Hepatocyte (in vitro differentiated cells): ENCODE measurements at regions not wholly inside any gene's neighbourhood (a gene's known extent, or its start where the extent isn't known, plus 50 kb on each side); places are given as distances from the start of the nearest gene placed in this dataset.

ENCODE experiments used
- DNase-seq: peaks from one replicate; pipeline ENCODE4 v3.0.0-alpha.2; 2016; ENCODE audit warnings: low spot score
- H2AFZ ChIP-seq: fragments of 200-600 bp; sonication (generic); 2 replicates; pipeline ENCODE4 v1.6.0; 2016; ENCODE audit warnings: antibody characterized with exemption, mild to moderate bottlenecking
- H3K27ac ChIP-seq: fragments of 200-600 bp; sonication (generic); 2 replicates; pipeline ENCODE4 v1.5.1; 2016; ENCODE audit warnings: mild to moderate bottlenecking
- H3K27me3 ChIP-seq: fragments of 200-600 bp; sonication (generic); 2 replicates; pipeline ENCODE4 v1.6.1; 2016
- H3K36me3 ChIP-seq: fragments of 200-600 bp; sonication (generic); replicated peaks from 2 replicates; pipeline ENCODE4 v1.5.1; 2016; ENCODE audit warnings: low read depth; ENCODE audit not compliant: insufficient read depth
- H3K4me1 ChIP-seq: fragments of 200-600 bp; sonication (generic); 2 replicates; pipeline ENCODE4 v1.5.1; 2016; ENCODE audit warnings: mild to moderate bottlenecking, moderate library complexity; ENCODE audit not compliant: insufficient read depth
- H3K4me2 ChIP-seq: fragments of 200-600 bp; sonication (generic); 2 replicates; pipeline ENCODE4 v1.6.0; 2016
- H3K4me3 ChIP-seq: fragments of 200-600 bp; sonication (generic); 2 replicates; pipeline ENCODE4 v1.5.1; 2016; ENCODE audit warnings: mild to moderate bottlenecking
- H3K79me2 ChIP-seq: fragments of 200-600 bp; sonication (generic); 2 replicates; pipeline ENCODE4 v1.6.0; 2017; ENCODE audit warnings: mild to moderate bottlenecking
- H3K9me2 ChIP-seq: fragments of 200-600 bp; sonication (generic); replicated peaks from 2 replicates; pipeline ENCODE4 v1.6.0; 2017; ENCODE audit warnings: mild to moderate bottlenecking; ENCODE audit not compliant: insufficient read depth
- H3K9me3 ChIP-seq: fragments of 200-600 bp; sonication (generic); 2 replicates; pipeline ENCODE4 v1.5.1; 2016; ENCODE audit warnings: low read depth, mild to moderate bottlenecking
- H4K20me1 ChIP-seq: fragments of 200-600 bp; sonication (generic); 2 replicates; pipeline ENCODE4 v1.6.0; 2016; ENCODE audit warnings: mild to moderate bottlenecking; ENCODE audit not compliant: insufficient read depth, poor library complexity, severe bottlenecking
- EZH2 ChIP-seq: fragments of 200-600 bp; sonication (generic); IDR thresholded peaks from 2 replicates; pipeline ENCODE4 v1.6.1; 2016; ENCODE audit warnings: antibody characterized with exemption, mild to moderate bottlenecking, borderline replicate concordance
- EZH2phosphoT487 ChIP-seq: fragments of 200-600 bp; sonication (generic); IDR thresholded peaks from one replicate; pipeline ENCODE4 v1.6.1; 2018; ENCODE audit warnings: antibody characterized with exemption, mild to moderate bottlenecking, low read depth, moderate library complexity; ENCODE audit not compliant: unreplicated experiment, severe bottlenecking
- WGBS: methylation state at CpG from one replicate; pipeline ENCODE4 v1.1.6; 2016; ENCODE audit warnings: low lambda C conversion rate; ENCODE audit errors: missing lambda C conversion rate; 5-methylcytosine and 5-hydroxymethylcytosine counted together
- TF ChIP-seq, protein P1 (sequence below): fragments of 200-600 bp; sonication (generic); IDR thresholded peaks from 2 replicates; pipeline ENCODE4 v1.5.1; 2016; ENCODE audit warnings: antibody characterized with exemption, mild to moderate bottlenecking; ENCODE audit not compliant: poor library complexity

DNA sequence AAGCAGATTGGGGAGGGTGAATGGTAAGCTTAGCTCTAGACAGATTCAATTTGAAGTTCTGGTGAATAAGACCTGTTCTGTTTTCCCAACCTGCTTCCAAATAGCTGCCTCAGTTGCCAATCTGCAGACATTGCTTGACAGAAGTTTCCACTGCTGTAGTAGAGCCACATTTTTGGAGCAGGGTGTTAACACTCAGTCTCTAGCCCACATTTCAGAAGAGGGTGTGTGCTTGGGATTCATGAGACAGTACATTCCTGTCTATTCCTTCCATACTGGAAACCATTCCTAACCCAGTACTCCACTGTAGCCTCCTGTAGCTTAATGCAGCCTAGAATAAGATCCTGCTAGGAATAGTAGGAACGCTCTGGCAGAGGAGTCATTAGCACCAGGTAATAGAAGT is 450.5 kb downstream of the NUF2 start:
- H3K9me2 ChIP-seq = no peaks in the 10 kb centered on the region
- DNase-seq = no peak
- H3K4me2 ChIP-seq = no peak overlapping the region
- H3K27me3 ChIP-seq = no peaks in the 10 kb centered on the region
- no peaks in the 10 kb centered on the region for H4K20me1 ChIP-seq
- 88% methylated on average over 1 of the region's 1 CpG for WGBS
- H2AFZ ChIP-seq = no peak overlapping the region
- H3K79me2 ChIP-seq = no peaks in the 10 kb centered on the region
- TF ChIP-seq EZH2phosphoT487 (no peak), EZH2 (no peak)
- TF ChIP-seq, protein P1, sequence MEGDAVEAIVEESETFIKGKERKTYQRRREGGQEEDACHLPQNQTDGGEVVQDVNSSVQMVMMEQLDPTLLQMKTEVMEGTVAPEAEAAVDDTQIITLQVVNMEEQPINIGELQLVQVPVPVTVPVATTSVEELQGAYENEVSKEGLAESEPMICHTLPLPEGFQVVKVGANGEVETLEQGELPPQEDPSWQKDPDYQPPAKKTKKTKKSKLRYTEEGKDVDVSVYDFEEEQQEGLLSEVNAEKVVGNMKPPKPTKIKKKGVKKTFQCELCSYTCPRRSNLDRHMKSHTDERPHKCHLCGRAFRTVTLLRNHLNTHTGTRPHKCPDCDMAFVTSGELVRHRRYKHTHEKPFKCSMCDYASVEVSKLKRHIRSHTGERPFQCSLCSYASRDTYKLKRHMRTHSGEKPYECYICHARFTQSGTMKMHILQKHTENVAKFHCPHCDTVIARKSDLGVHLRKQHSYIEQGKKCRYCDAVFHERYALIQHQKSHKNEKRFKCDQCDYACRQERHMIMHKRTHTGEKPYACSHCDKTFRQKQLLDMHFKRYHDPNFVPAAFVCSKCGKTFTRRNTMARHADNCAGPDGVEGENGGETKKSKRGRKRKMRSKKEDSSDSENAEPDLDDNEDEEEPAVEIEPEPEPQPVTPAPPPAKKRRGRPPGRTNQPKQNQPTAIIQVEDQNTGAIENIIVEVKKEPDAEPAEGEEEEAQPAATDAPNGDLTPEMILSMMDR = no peak
- no peak overlapping the region for H3K27ac ChIP-seq
- H3K36me3 ChIP-seq = no peaks in the 10 kb centered on the region
- no peaks in the 10 kb centered on the region for H3K4me1 ChIP-seq
- H3K9me3 ChIP-seq = no peaks in the 10 kb centered on the region
- H3K4me3 ChIP-seq = no peak overlapping the region

DNA sequence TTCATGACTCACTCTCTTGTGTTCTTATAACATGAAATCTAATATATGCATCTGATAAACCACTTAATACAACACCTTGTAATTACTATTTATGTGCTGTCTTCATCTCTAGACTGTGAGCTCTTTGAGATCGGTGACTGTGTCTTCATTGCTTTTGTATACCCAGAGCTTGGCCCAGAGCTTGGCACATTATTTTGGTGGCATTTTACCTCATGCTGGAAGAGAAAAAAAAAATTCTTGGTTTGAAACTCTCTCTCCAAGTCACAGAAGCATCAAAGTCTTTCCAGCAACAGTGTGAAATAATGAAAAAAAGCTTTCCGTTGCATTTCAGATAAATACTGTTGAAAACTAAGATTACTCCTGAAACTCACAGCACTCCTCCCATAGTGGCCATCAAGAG is 451.6 kb downstream of the NUF2 start:
- H4K20me1 ChIP-seq = no peaks in the 10 kb centered on the region
- no peak overlapping the region for H3K27ac ChIP-seq
- H2AFZ ChIP-seq = no peak overlapping the region
- no peaks in the 10 kb centered on the region for H3K9me3 ChIP-seq
- H3K4me3 ChIP-seq = no peak overlapping the region
- no peak for DNase-seq
- H3K4me1 ChIP-seq = no peaks in the 10 kb centered on the region
- TF ChIP-seq EZH2phosphoT487 = no peak
- no peak for TF ChIP-seq EZH2
- TF ChIP-seq, protein P1 = no peak
- no peaks in the 10 kb centered on the region for H3K36me3 ChIP-seq
- WGBS = 94% methylated on average over 2 of the region's 2 CpGs
- H3K27me3 ChIP-seq = no peaks in the 10 kb centered on the region
- no peak overlapping the region for H3K4me2 ChIP-seq
- H3K9me2 ChIP-seq = no peaks in the 10 kb centered on the region
- H3K79me2 ChIP-seq = no peaks in the 10 kb centered on the region

DNA sequence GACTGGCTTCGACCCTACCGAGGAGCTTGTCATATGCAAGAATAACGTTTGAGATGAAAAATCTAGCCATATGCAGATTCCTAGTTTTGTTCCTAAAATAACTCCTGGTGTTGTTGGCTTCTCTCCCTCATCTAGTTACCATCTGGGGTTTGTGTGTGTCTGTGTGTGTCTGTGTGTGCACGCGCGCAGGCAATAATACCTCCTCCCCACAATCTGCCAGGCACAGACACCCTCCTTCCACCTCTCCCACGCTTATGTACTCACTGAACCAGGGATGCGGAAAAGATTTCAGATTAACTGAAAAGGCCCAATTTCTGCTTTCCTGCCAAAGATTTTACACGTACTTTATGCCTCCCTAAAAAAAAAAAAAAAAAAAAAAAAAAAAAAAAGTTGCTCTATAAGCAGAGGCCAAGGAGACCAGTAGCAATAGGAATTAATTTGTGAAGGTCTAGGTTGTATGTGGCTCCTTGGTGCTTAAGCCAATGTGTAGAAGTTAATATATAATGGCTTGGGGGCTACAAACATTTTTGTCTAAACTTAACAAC is 452.7 kb downstream of the NUF2 start:
- WGBS = 89% methylated on average over 9 of the region's 9 CpGs
- H3K4me3 ChIP-seq = no peak overlapping the region
- H3K9me2 ChIP-seq = no peaks in the 10 kb centered on the region

More for the DNA sequence above, 452.7 kb downstream of the NUF2 start:
- Histone ChIP-seq H3K27ac (no peak overlapping the region), H3K4me1 (no peaks in the 10 kb centered on the region), H3K36me3 (no peaks in the 10 kb centered on the region), H4K20me1 (no peaks in the 10 kb centered on the region), H3K9me3 (no peaks in the 10 kb centered on the region), H2AFZ (no peak overlapping the region), H3K79me2 (no peaks in the 10 kb centered on the region), H3K27me3 (no peaks in the 10 kb centered on the region), H3K4me2 (no peak overlapping the region)
- TF ChIP-seq, protein P1 = no peak
- TF ChIP-seq EZH2phosphoT487 (no peak), EZH2 (no peak)
- no peak for DNase-seq
